ENCODE measurements at regions not wholly inside any gene's neighbourhood (a gene's known extent, or its start where the extent isn't known, plus 50 kb on each side); places are given as distances from the start of the nearest gene placed in this dataset.

- no peak for DNase-seq (ENCODE audit: low spot score)
These were observed 127.6 kb upstream of the MID1 start for GRCh38 chrX:10747975-10748374.

- DNase-seq (ENCODE audit: low spot score): no peak
These were observed 128.7 kb upstream of the MID1 start for GRCh38 chrX:10749113-10749512.

DNA sequence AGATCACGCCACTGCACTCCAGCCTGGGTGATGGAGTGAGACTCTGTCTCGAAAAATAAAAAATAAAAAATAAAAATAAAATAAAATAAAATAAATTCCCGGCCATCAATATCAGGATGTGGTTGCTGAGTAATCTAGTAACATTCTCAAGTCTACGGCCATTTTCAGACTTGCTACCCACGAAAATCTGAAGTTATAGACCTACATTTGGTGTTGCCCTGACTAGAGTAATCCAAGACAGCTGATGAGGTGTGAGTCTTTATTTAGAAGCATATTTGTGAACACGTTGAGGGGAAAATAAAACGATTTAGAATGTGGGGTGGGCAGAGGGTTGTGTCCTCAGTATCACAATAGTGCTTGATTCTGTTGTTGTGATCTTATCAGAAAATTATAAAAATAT is 130.2 kb upstream of the MID1 start:
- no peak for DNase-seq (ENCODE audit: low spot score)

DNA sequence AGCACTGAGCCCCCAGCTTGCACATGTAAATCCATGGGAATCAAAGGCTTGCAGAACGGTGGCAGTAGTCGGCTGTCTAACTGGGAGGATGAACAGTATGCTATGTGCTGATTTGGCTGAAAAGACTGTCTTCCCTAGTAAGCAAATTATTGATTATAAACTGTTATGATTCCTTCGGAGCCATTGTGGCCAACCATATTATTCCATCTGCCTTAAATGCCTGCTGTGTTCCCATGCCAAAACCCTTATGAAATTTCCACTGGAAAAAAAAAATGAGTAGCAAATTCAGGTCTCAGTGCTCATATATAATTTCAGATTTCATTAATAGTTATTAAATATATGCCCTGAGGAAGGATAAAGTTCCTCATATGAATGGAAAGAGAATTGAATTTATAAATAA is 132.7 kb upstream of the MID1 start:
- no peak for DNase-seq (ENCODE audit: low spot score)

DNA sequence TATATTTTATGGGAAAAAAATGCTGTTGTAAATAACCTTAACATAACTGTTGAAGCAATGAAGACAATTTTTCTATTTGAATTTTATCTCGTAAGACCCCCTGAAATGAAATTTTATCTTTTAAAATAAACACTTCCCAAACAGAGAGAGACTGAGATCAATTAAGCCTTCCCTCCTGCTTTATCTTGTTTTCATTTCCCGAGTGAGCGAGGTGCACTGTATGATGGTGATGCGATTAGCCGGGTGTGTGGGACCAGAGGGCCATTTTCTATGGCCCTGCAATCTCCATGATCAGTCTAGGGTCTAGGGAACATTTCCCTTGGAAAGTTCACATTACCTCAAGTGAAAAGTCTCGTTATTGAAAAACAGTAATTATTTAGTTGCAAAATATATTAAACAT is 134.1 kb upstream of the MID1 start:
- DNase-seq (ENCODE audit: low spot score): no peak

DNA sequence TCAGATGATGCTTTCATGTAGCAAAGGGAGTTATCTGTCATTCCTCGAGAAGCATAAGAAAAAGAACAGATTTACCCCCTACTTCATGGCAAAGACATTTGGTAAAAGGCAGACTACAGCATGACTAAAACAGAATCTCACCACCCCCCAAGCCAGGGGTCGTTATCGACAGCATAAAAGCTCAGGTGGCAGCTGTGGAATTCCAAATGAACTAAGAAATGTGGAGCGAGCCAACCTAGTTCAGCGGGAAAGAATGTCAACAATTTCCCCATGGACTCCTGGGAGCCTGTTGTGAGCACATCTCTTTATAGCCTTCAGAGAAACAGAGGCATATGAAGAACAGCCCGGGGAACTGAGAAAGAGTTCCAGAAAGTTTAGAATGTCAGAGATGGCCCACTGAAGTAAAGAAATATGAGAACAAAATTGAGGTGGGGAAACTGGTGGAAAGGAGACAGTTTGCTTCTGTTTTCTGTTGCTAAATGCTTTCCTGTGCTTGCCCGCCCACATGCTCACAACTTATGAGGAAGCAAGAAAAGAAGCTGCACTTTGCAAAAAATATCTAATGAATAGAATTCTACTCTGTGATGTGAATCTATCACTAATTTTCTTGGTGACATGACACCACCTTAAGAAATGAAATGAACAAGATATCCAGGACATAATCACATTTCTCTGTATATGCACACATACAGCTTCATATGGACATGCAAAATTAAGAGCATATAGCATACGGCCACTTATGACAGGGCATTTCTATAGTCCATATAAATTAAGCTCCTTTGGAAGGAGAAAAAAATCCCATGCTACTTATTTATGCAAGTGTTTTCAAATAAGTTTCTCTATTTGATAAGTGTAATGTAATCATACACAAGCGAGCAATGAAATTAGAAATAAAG is 135.3 kb upstream of the MID1 start:
- DNase-seq (ENCODE audit: low spot score): peak; percentile 5

GRCh38 chrX:10756441-10756840 is 136.1 kb upstream of the MID1 start:
- DNase-seq (ENCODE audit: low spot score): peak; percentile 43

- no peak for DNase-seq (ENCODE audit: low spot score)
These were observed 138.9 kb upstream of the MID1 start for GRCh38 chrX:10759141-10759799.

GRCh38 chrX:10761447-10761846 is 141.1 kb upstream of the MID1 start:
- no peak for DNase-seq (ENCODE audit: low spot score)

DNA sequence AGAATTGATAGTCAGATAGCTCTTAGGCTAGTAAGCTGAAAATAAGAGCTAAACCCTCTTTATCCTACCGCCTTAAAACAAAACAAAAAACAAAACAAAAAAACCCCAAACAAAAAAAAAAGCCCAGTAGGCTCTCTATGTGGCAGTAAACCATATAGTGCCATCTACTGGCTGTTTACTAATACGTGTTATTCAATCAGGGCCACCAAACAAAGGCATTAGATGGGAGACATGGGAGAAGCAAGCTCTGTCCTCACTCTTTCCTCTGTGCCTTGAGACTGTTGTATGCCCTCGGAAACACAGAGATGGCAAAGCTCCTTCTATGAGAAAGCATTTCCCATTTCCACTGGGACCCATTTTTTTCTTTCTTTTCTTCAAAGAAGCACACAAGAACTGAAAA is 148.8 kb upstream of the MID1 start:
- peak; percentile 53 for DNase-seq (ENCODE audit: low spot score)

- peak; percentile 15 for DNase-seq (ENCODE audit: low spot score)
These were observed 149.6 kb upstream of the MID1 start for GRCh38 chrX:10769696-10770619.

- DNase-seq (ENCODE audit: low spot score): no peak
These were observed 152.9 kb upstream of the MID1 start for GRCh38 chrX:10773318-10773717.

DNA sequence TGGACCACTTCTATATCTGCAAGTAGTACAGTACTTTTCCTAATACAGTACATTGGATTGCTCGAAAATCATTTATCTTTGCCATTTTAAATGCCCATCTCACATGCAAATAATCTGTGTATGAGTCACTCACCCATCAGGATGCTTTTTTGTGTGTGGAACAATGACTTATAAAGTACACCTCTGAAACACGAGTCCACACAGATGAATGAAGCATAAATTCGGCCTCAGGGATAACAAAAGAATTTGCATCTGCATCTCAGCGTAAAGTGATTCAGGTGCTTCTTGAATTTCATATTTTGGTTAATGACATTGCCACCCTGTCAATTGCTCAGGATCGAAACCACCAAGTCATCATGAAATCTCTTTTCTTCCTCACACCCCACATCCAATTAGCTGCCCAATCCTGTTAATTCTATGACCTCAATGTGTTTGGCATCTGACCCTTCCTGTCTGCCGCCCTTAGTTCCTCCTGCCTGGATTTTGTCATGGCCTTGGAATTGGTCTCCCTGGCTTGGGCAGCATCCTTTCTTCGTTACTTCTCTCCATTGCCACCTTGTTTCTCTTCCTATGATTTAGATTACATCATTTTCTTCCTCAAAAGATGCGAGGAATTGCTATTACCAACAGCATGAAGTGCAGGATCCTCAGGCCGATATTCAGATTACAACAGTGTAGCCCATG is 161.6 kb upstream of the MID1 start:
- no peak for DNase-seq (ENCODE audit: low spot score)

DNA sequence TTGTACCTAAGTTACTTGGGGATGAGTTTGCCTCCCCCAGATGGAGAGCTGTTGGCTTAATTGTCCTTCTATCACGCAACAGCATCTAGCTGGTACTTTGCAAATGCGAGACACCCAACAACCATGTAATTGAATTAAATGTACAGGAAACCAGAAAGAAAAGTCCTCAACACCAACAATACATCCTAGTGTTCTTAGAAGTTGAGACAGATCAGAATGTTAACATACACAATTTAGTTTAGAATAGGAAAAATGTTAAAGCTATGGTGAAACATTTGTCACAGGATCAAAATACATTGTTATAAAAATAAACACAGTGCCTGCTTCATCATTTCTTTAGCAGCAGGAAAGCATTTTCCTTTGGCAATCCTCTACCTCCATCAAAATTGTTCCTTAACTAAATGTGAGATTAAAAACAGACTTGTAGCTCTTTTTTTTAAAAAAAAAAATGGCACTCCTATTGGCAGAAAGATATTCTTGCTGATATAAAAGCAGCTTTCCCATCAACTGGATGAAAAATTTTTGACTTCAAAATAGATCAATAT is 163.1 kb upstream of the MID1 start:
- no peak for DNase-seq (ENCODE audit: low spot score)

- no peak for DNase-seq (ENCODE audit: low spot score)
These were observed 166.9 kb upstream of the MID1 start for GRCh38 chrX:10787264-10787663.

GRCh38 chrX:10794203-10794630 is 173.8 kb upstream of the MID1 start:
- no peak for DNase-seq (ENCODE audit: low spot score)

- DNase-seq (ENCODE audit: low spot score): no peak
These were observed 175.3 kb upstream of the MID1 start for GRCh38 chrX:10795721-10796120.

DNA sequence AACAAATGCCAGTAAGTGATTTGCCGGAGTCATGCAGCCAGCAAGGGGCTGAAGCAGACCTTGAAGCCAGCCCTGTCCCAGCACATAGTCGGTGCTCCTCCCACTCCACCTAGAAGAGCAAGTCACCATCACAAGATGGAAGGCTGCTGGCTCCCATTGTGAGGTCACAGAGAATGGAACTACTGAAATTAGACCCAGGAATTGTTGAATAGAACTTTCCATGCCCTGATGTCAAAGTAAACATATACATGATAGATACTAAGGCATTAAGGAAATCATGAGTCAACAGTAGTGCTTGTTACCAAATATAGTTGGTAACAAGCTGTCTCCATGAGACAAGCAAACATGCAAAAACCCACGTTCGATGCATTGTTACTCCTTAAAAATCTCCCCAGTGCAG is 177.1 kb upstream of the MID1 start:
- peak; percentile 24 for DNase-seq (ENCODE audit: low spot score)

DNA sequence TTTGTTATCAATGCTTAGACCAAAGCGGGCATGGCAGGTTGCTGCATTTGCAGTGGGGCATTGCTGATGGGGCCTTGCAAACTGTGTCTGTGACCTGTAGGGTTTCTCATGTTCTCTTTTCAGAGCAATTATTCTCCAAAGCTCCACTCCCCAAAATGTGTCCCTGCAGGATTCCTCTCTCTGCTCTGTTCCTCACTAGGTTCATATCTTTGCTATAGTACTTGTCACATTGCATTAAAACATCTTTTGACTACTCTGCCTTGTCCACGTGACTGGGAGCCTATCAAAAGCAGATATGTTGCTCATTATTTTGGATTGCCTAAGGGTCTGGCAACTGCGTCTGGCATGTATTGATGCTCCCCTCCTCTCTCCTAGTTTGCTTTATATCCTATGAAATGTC is 177.7 kb upstream of the MID1 start:
- DNase-seq (ENCODE audit: low spot score): no peak

GRCh38 chrX:10800796-10801195 is 180.4 kb upstream of the MID1 start:
- DNase-seq (ENCODE audit: low spot score): no peak

DNA sequence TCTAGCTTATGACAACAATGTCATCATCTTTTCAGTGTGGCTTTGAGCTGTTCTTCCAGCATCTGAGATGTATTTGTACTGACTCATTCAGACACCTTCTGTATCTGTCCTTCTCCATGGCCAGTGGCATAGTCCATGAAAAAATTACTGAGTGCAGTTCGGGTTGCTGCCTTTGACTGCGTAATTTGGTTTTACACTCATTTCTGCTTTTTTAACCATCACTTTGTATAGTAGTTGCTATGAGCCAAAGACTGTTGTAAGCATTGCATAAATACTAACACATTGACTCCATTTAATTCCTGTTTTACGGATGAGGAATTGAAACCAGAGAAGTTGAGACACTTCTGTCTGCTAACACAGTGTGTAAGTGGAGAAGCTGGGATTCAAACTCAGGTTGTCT is 190.7 kb upstream of the MID1 start:
- DNase-seq (ENCODE audit: low spot score): no peak
